Keratinocyte (primary cell): ENCODE measurements at regions not wholly inside any gene's neighbourhood (a gene's known extent, or its start where the extent isn't known, plus 50 kb on each side); places are given as distances from the start of the nearest gene placed in this dataset.

ENCODE experiments used
- EZH2 ChIP-seq: IDR thresholded peaks from one replicate; pipeline ENCODE4 v1.6.1; 2012; ENCODE audit warnings: inconsistent platforms, mild to moderate bottlenecking, low read length, moderate library complexity
- TF ChIP-seq, protein P1 (sequence below), 3 experiments: IDR thresholded peaks in 1 of 3; conservative IDR thresholded peaks in 1 of 3; optimal IDR thresholded peaks in 1 of 3; 2 replicates in 2 of 3; 3 replicates in 1 of 3; pipeline versions ENCODE3 to v1.5.1; 2011; ENCODE audit warnings: low read length in 3 of 3, mild to moderate bottlenecking in 3 of 3, moderate library complexity in 2 of 3, control low read depth in 1 of 3, inconsistent platforms in 1 of 3; ENCODE audit not compliant: insufficient read depth in 2 of 3; ENCODE audit errors: extremely low read depth in 1 of 3

DNA sequence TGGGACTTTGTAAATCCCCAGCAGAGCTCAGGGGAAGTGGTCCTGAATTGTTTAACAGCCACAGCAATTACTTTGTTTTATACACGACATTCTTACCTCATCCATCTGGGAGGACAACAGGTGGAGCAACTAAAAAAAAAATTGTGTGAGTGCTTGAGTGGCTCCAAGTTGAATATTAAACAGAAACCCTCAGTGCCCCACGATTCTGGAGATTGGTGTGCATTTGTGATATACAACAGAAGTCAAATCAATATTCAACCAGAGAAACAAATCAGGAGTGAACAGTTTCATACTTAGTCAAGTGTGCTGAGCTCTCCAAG lies 204.8 kb downstream of the HAPSTR1 start:
- no peak for TF ChIP-seq EZH2
- TF ChIP-seq, protein P1, sequence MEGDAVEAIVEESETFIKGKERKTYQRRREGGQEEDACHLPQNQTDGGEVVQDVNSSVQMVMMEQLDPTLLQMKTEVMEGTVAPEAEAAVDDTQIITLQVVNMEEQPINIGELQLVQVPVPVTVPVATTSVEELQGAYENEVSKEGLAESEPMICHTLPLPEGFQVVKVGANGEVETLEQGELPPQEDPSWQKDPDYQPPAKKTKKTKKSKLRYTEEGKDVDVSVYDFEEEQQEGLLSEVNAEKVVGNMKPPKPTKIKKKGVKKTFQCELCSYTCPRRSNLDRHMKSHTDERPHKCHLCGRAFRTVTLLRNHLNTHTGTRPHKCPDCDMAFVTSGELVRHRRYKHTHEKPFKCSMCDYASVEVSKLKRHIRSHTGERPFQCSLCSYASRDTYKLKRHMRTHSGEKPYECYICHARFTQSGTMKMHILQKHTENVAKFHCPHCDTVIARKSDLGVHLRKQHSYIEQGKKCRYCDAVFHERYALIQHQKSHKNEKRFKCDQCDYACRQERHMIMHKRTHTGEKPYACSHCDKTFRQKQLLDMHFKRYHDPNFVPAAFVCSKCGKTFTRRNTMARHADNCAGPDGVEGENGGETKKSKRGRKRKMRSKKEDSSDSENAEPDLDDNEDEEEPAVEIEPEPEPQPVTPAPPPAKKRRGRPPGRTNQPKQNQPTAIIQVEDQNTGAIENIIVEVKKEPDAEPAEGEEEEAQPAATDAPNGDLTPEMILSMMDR (optimal IDR thresholded peaks at IDR 0.05 in 1 of 3, IDR thresholded peaks at IDR 0.05 in 1 of 3, conservative IDR thresholded peaks at IDR 0.05 in 1 of 3; ENCODE audit: extremely low read depth in 1 of 3, insufficient read depth in 2 of 3, low read length in 3 of 3): no peak
